HEK293 (cell line): ENCODE measurements at regions not wholly inside any gene's neighbourhood (a gene's known extent, or its start where the extent isn't known, plus 50 kb on each side); places are given as distances from the start of the nearest gene placed in this dataset.

ENCODE experiments used
- CTCF ChIP-seq: fragments of 450-650 bp; formaldehyde crosslinking; IDR thresholded peaks from 2 replicates; pipeline ENCODE4 v1.5.1; 2016; ENCODE audit warnings: missing biosample characterization, missing genetic modification characterization
- GLI2 ChIP-seq: fragments of 450-650 bp; formaldehyde crosslinking; IDR thresholded peaks from 2 replicates; pipeline ENCODE4; 2017; ENCODE audit warnings: missing biosample characterization, missing genetic modification characterization, low read depth, borderline replicate concordance
- HOXA7 ChIP-seq: sonication (generic); formaldehyde crosslinking; IDR thresholded peaks from 2 replicates; pipeline ENCODE4 v1.8.1; 2022; ENCODE audit warnings: missing genetic modification reagents, borderline replicate concordance
- RBAK ChIP-seq: fragments of 450-650 bp; formaldehyde crosslinking; IDR thresholded peaks from 2 replicates; pipeline ENCODE4 v1.5.1; 2016; ENCODE audit warnings: missing biosample characterization, missing genetic modification characterization
- YY1 ChIP-seq: fragments of 450-650 bp; formaldehyde crosslinking; IDR thresholded peaks from 2 replicates; pipeline ENCODE4 v1.5.1; 2018; ENCODE audit warnings: missing biosample characterization, missing genetic modification characterization
- YY2 ChIP-seq: fragments of 450-650 bp; formaldehyde crosslinking; IDR thresholded peaks from 2 replicates; pipeline ENCODE4 v1.5.1; 2016; ENCODE audit warnings: missing biosample characterization, missing genetic modification characterization
- ZFP3 ChIP-seq: fragments of 450-650 bp; formaldehyde crosslinking; IDR thresholded peaks from 2 replicates; pipeline ENCODE4 v1.5.1; 2016; ENCODE audit warnings: low read depth, missing biosample characterization, missing genetic modification characterization
- ZNF629 ChIP-seq: fragments of 450-650 bp; formaldehyde crosslinking; IDR thresholded peaks from 2 replicates; pipeline ENCODE4 v1.5.1; 2017; ENCODE audit warnings: missing biosample characterization, missing genetic modification characterization

- no peak for TF ChIP-seq CTCF
- TF ChIP-seq ZFP3 (tag by site-specific recombination) = no peak
- no peak for TF ChIP-seq YY2 (tag by site-specific recombination)
- no peak for TF ChIP-seq RBAK
- TF ChIP-seq ZNF629 (tag by site-specific recombination) = peak; percentile 15; the same call in 1 of the 2 replicates
- no peak for TF ChIP-seq GLI2
- no peak for TF ChIP-seq HOXA7 (CRISPR knock-in tag)
- TF ChIP-seq YY1 = no peak
These were observed 409.9 kb upstream of the MARCKS start for GRCh38 chr6:113447088-113447831.
